ENCODE measurements at regions not wholly inside any gene's neighbourhood (a gene's known extent, or its start where the extent isn't known, plus 50 kb on each side); places are given as distances from the start of the nearest gene placed in this dataset.
"Not testable (repeated sequence)": the region's sequence is repeated elsewhere in the genome, so short reads cannot be mapped to it uniquely, and the experiment has no call there.

GRCh38 chr9:32886021-32886420, 102.7 kb downstream of the TMEM215 start:
- no peak for DNase-seq (ENCODE audit: low spot score)

GRCh38 chr9:32894485-32894884, 106.9 kb downstream of the APTX start:
- DNase-seq (ENCODE audit: low spot score), result not testable (repeated sequence)

GRCh38 chr9:32899181-32899580, 102.2 kb downstream of the APTX start:
- no peak for DNase-seq (ENCODE audit: low spot score)

- no peak for DNase-seq (ENCODE audit: low spot score)
These were observed 101.7 kb downstream of the APTX start for GRCh38 chr9:32899761-32900160.

- no peak for DNase-seq (ENCODE audit: low spot score)
These were observed 95.2 kb downstream of the APTX start for GRCh38 chr9:32906213-32906612.

GRCh38 chr9:32915802-32916201, 85.6 kb downstream of the APTX start:
- DNase-seq (ENCODE audit: low spot score), result no peak

GRCh38 chr9:32918628-32919027, 82.8 kb downstream of the APTX start:
- no peak for DNase-seq (ENCODE audit: low spot score)

All from GM03348 (cell line).